ENCODE measurements at regions not wholly inside any gene's neighbourhood (a gene's known extent, or its start where the extent isn't known, plus 50 kb on each side); places are given as distances from the start of the nearest gene placed in this dataset.

GRCh38 chr2:117702098-117702497 lies 112.4 kb upstream of the DDX18 start:
- H3K9me3 ChIP-seq (ENCODE audit: control insufficient read depth in 1 of 2, insufficient read depth in 1 of 2, low read depth in 1 of 2, low read length in 2 of 2): no peaks in the 10 kb centered on the region
- no peak overlapping the region for H3K27ac ChIP-seq (ENCODE audit: low read depth, low read length)
- no peaks in the 10 kb centered on the region for H3K9me2 ChIP-seq (ENCODE audit: insufficient read depth)
- ATAC-seq (no peak), DNase-seq (ENCODE audit: low read depth, low spot score) (no peak)
- no peaks in the 10 kb centered on the region for H4K20me1 ChIP-seq (ENCODE audit: insufficient read depth)
- H3K9ac ChIP-seq (ENCODE audit: low read length): no peak overlapping the region
- no peaks in the 10 kb centered on the region; the same call in 1 of the 2 replicates for H3K27me3 ChIP-seq (ENCODE audit: insufficient read depth, low read length)
- no peaks in the 10 kb centered on the region for H3K79me2 ChIP-seq (ENCODE audit: insufficient read depth, low read length)
- no peak overlapping the region for H2AFZ ChIP-seq (ENCODE audit: low read depth, low read length, poor library complexity, severe bottlenecking)
- no peak overlapping the region for H3K4me2 ChIP-seq (ENCODE audit: low read length)
- TF ChIP-seq ATF3 (IDR thresholded peaks at IDR 0.05) (no peak), CEBPB (IDR thresholded peaks at IDR 0.05; ENCODE audit: low read depth) (no peak), POLR2AphosphoS5 (IDR thresholded peaks at IDR 0.05; ENCODE audit: low read depth, low read length) (no peak), TCF7L2 (IDR thresholded peaks at IDR 0.05; ENCODE audit: borderline replicate concordance, extremely low read depth, insufficient read depth, insufficient read length) (no peak)
- no peak overlapping the region for H3K4me3 ChIP-seq (replicated peaks in 1 of 2; ENCODE audit: low read depth in 1 of 2, low read length in 2 of 2)
- no peaks in the 10 kb centered on the region for H3K36me3 ChIP-seq (ENCODE audit: control insufficient read depth in 1 of 2, insufficient read depth in 2 of 2, low read length in 2 of 2)
- intact Hi-C loops (cut with micrococcal nuclease): no loop called here
- POLR2A ChIA-PET: no interaction called here
- BruUV-seq (replicated peaks): no TSS peak
- RAD21 ChIA-PET (ENCODE audit: low non-redundant PET in 1 of 2, low total read pairs in 2 of 2, uncharacterized antibody in 2 of 2, unreplicated experiment in 2 of 2): no interaction called here
- no peaks in the 10 kb centered on the region for H3K4me1 ChIP-seq (ENCODE audit: control insufficient read depth in 1 of 2, insufficient read depth in 2 of 2, low read length in 2 of 2)
- CTCF ChIA-PET: no interaction called here

GRCh38 chr2:117703858-117704257 lies 110.6 kb upstream of the DDX18 start:
- TF ChIP-seq CTCF (IDR thresholded peaks at IDR 0.05 in 2 of 3, conservative IDR thresholded peaks at IDR 0.05 in 1 of 3; ENCODE audit: borderline replicate concordance in 1 of 3, insufficient read depth in 1 of 3, low read depth in 2 of 3, low read length in 2 of 3) (no peak), REST (IDR thresholded peaks at IDR 0.05; ENCODE audit: low read depth) (no peak)
- no peaks in the 10 kb centered on the region for H3K79me2 ChIP-seq (ENCODE audit: insufficient read depth, low read length)
- H3K4me1 ChIP-seq (ENCODE audit: control insufficient read depth in 1 of 2, insufficient read depth in 2 of 2, low read length in 2 of 2): no peaks in the 10 kb centered on the region
- no peak overlapping the region for H3K4me2 ChIP-seq (ENCODE audit: low read length)
- DNase-seq (ENCODE audit: low read depth, low spot score) (no peak), ATAC-seq (no peak)
- no peaks in the 10 kb centered on the region; the same call in 1 of the 2 replicates for H3K27me3 ChIP-seq (ENCODE audit: insufficient read depth, low read length)
- H3K36me3 ChIP-seq (ENCODE audit: control insufficient read depth in 1 of 2, insufficient read depth in 2 of 2, low read length in 2 of 2): no peaks in the 10 kb centered on the region
- CTCF ChIA-PET: no interaction called here
- no peak overlapping the region for H3K27ac ChIP-seq (ENCODE audit: low read depth, low read length)
- no peaks in the 10 kb centered on the region for H3K9me2 ChIP-seq (ENCODE audit: insufficient read depth)
- POLR2A ChIA-PET: no interaction called here
- BruUV-seq (replicated peaks): no TSS peak
- no peak overlapping the region for H3K9ac ChIP-seq (ENCODE audit: low read length)
- no peak overlapping the region for H2AFZ ChIP-seq (ENCODE audit: low read depth, low read length, poor library complexity, severe bottlenecking)
- intact Hi-C loops (cut with micrococcal nuclease): no loop called here
- H3K4me3 ChIP-seq (replicated peaks in 1 of 2; ENCODE audit: low read depth in 1 of 2, low read length in 2 of 2): no peak overlapping the region
- RAD21 ChIA-PET (ENCODE audit: low non-redundant PET in 1 of 2, low total read pairs in 2 of 2, uncharacterized antibody in 2 of 2, unreplicated experiment in 2 of 2): no interaction called here
- H4K20me1 ChIP-seq (ENCODE audit: insufficient read depth): no peaks in the 10 kb centered on the region
- H3K9me3 ChIP-seq (ENCODE audit: control insufficient read depth in 1 of 2, insufficient read depth in 1 of 2, low read depth in 1 of 2, low read length in 2 of 2): no peaks in the 10 kb centered on the region
